Dendritic cell treated with granulocyte-macrophage colony-stimulating factor and Interleukin-4, amounts not matched to agents 40 ng/mL and 50 ng/mL, for 4 days (primary cell): ENCODE measurements at regions not wholly inside any gene's neighbourhood (a gene's known extent, or its start where the extent isn't known, plus 50 kb on each side); places are given as distances from the start of the nearest gene placed in this dataset.

Source experiments
- H3K27ac Mint-ChIP-seq: one replicate; pipeline ENCODE4 v1.8.0; 2022; ENCODE audit warnings: mild to moderate bottlenecking, mixed read lengths
- H3K27me3 Mint-ChIP-seq: one replicate; pipeline ENCODE4 v1.8.0; 2022; ENCODE audit warnings: mild to moderate bottlenecking, mixed read lengths
- H3K36me3 Mint-ChIP-seq: one replicate; pipeline ENCODE4 v1.8.0; 2022; ENCODE audit warnings: low read depth, mixed read lengths
- H3K4me1 Mint-ChIP-seq: one replicate; pipeline ENCODE4 v1.8.0; 2022; ENCODE audit warnings: low read depth, mixed read lengths
- H3K4me3 Mint-ChIP-seq: one replicate; pipeline ENCODE4 v1.8.0; 2022; ENCODE audit warnings: mild to moderate bottlenecking, moderate library complexity, mixed read lengths
- H3K9me3 Mint-ChIP-seq: one replicate; pipeline ENCODE4 v1.8.0; 2022; ENCODE audit warnings: mixed read lengths
- intact Hi-C: fragments of 100-400 bp; cut with micrococcal nuclease; formaldehyde crosslinking; loops from one replicate; pipeline ENCODE4 v1.15.0; 2022

DNA sequence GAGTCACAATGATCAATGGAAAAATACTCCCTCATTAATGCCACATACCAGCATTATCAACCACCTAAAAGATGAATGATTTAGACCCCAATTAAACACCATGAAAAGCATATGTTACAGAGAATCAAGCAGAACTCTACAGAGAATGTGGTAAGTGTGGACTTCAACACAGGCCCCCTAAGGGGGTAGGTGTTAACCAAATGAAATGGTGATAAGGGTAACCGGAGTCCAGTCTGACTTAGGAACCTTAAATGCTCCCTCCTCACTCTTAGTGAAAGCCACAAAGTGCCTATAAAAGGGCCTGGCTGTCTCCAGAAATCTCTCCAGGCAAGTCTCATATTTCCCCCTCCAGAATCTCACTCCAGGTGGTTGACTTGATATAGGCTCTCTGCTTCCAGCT is 149.2 kb upstream of the FOXD3 start:
- intact Hi-C loops = no loop called here
- Mint-ChIP-seq H3K9me3 (peaks cover 8% of the 10 kb centered on the region), H3K4me1 (no peaks in the 10 kb centered on the region), H3K36me3 (no peaks in the 10 kb centered on the region), H3K27ac (no peak overlapping the region), H3K27me3 (peaks cover 2% of the 10 kb centered on the region), H3K4me3 (no peak overlapping the region)

DNA sequence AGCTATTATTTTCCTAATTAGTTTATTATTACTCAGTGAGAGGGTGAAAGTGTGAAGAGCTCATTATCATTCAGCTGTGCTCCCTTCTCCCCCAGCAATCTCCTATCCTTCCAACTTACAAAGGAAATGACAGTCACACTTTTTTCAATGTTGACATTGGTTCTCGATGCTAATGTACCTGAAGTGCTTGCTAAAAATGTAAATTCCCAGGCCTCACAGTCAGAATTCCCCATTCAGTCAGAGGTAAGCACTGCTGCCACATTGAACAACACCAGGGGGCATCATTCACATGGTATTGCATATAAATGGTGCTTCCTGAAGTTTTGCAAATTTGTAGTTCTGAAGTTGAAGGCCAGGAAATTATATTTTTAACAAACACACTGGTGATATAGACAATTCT is 132.7 kb upstream of the FOXD3 start:
- intact Hi-C loops = no loop called here
- Mint-ChIP-seq H3K4me1 (no peaks in the 10 kb centered on the region), H3K27me3 (no peaks in the 10 kb centered on the region), H3K27ac (no peak overlapping the region), H3K36me3 (no peaks in the 10 kb centered on the region), H3K9me3 (no peaks in the 10 kb centered on the region), H3K4me3 (no peak overlapping the region)

DNA sequence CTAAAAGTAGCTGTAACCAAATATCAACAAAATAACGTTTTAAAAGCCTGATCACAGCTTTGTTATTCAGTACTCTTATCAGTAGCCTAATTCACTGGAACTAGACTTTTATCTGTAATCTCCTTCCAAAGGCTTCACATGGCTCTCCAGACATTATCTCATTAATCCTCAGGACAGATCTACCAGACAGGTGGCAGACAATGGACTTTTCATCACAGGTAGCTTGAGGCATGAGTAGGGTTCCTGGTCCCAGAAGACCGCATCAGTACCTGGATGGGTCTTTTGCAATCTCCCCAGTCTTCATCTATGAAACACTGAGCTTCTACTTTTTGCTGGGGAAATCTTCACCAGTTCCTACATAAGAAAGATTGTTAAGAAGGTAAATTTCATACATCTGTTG is 132.2 kb upstream of the FOXD3 start:
- Mint-ChIP-seq H3K4me3 (no peak overlapping the region), H3K36me3 (no peaks in the 10 kb centered on the region), H3K27ac (no peak overlapping the region), H3K4me1 (no peaks in the 10 kb centered on the region), H3K27me3 (no peaks in the 10 kb centered on the region), H3K9me3 (no peaks in the 10 kb centered on the region)
- intact Hi-C loops = no loop called here

DNA sequence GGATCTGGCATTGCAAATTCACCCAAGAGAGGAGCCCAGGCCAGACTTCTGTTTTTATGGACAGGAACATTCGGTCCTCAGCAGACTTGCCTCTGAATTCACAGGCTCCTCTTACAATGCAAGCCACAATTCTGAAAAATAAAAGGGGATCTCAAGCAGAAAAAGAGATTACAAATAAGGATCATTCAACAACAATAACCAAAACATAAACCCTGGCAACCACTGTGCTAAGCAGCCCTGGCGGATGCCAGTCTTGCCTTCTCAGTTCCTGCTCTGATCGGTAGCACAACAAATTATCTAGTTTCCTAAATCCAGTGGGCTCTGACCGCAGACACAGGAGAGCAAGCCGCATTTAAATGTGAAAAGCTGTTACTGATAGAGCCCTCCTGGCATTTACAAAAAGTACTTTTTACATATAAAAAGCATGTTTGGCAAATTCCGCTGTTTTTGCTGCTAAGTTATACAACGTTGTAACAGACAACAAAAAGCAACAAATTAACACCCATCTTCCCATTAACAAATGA is 123.4 kb upstream of the FOXD3 start:
- Mint-ChIP-seq H3K27me3 (no peaks in the 10 kb centered on the region), H3K4me3 (no peak overlapping the region), H3K9me3 (no peaks in the 10 kb centered on the region), H3K36me3 (no peaks in the 10 kb centered on the region), H3K4me1 (no peaks in the 10 kb centered on the region), H3K27ac (no peak overlapping the region)
- intact Hi-C loops = no loop called here

DNA sequence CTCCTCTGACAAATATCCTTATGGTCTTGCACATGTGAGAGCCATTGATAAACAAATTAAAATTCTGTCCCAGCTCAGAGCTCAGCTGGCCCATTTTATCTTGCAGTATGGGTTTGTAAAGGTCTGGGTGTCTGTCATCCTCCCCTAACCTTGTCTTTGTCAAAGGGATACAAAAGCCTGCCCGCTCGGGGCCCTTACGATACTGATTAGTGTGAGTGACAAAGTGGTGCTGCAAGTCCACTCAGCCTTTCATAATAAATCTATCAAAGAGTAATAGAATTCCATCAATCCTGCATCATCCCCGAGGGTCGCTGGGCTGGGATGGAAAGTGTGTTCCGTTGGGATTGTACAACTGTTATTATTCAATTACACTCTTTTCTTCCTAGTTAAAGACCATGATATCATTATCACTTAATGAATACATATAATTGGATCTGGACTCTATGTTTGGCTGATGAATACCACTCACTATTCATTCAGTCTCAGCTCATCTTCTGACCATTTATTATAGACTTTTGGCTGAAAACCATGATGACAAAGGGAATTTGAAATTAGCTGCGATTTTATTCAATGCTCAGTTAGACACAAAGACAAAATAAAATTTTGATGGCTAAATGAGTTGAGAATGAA is 122.5 kb upstream of the FOXD3 start:
- Mint-ChIP-seq H3K4me1 (no peaks in the 10 kb centered on the region), H3K4me3 (no peak overlapping the region), H3K27ac (no peak overlapping the region), H3K9me3 (no peaks in the 10 kb centered on the region), H3K36me3 (no peaks in the 10 kb centered on the region), H3K27me3 (no peaks in the 10 kb centered on the region)
- intact Hi-C loops = no loop called here

DNA sequence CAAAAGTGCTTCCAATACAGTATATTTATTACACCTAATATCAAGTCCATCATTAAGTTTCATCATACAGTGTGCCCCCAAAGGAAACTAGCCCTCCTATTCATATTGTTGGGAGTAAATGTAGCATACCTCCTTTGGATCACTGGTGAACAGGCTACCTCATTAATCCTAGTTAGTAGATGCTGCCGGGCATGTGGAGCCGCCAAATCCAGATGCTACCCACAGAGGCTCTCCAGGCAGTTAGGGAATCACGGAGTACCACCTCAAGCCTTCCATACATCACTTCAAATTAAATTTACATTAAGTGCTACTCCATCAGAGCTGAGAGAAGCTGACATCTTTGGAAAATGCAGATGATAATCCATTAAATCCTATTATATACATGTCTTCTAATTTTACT is 121.7 kb upstream of the FOXD3 start:
- Mint-ChIP-seq H3K9me3 (no peaks in the 10 kb centered on the region), H3K36me3 (no peaks in the 10 kb centered on the region), H3K27ac (no peak overlapping the region), H3K27me3 (no peaks in the 10 kb centered on the region), H3K4me3 (no peak overlapping the region), H3K4me1 (no peaks in the 10 kb centered on the region)
- intact Hi-C loops = no loop called here

DNA sequence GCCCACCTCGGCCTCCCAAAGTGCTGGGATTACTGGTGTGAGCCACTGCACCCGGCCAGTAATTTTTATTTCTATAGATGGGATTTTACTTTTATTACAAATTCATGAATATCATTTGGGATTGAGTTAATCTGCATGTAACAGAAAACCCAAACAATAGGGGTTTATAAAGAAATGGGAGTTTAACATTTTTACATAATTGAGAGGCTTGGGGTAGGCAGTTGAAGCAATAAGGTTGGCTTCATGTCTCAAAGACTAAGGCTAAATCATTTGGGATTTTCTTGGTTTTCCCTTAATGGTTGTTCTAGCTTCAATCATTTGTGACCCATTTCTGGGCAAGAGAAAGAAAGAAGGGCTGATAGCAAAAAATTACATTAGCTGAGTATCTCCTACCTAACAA is 118.7 kb upstream of the FOXD3 start:
- no peak overlapping the region for H3K4me3 Mint-ChIP-seq
- H3K27me3 Mint-ChIP-seq = no peaks in the 10 kb centered on the region
- no peak overlapping the region for H3K27ac Mint-ChIP-seq
- no peaks in the 10 kb centered on the region for H3K9me3 Mint-ChIP-seq
- no peaks in the 10 kb centered on the region for H3K36me3 Mint-ChIP-seq
- H3K4me1 Mint-ChIP-seq = no peaks in the 10 kb centered on the region
- intact Hi-C loops = no loop called here

DNA sequence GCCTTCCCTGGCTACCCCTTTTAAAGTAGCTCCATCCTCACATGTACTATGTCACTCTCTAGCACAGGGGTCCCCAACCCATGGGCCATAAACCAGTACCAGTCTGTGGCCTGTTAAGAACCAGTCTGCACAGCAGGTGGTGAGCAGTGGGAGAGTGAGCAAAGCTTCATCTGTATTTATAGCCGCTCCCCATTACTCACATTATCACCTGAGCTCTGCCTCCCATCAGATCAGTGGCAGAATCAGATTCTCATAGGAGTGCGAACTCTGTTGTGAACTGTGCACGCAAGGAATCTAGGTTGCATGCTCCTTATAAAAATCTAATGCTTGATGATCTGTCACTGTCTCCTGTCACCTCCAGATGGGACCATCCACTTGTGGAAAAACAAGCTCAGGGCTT is 116.6 kb upstream of the FOXD3 start:
- Mint-ChIP-seq H3K27ac (no peak overlapping the region), H3K9me3 (no peaks in the 10 kb centered on the region), H3K36me3 (no peaks in the 10 kb centered on the region), H3K27me3 (no peaks in the 10 kb centered on the region), H3K4me1 (no peaks in the 10 kb centered on the region), H3K4me3 (no peak overlapping the region)
- intact Hi-C loops = no loop called here

DNA sequence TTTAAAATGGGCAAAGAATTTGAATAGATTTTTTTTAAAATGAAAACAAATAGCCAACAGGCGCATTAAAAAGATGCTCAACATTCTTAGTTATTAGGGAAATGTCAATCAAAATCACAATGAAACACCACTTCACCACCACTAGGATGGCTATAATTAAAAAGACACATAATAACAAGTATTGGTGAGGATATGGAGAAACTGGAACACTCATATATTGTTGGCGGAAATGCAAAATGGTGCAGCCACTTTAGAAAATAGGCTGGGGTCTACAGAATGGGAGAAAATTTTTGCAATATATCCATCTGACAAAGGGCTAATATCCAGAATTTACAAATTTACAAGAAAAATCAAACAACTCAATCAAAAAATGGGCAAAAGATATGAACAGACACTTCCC is 107.8 kb upstream of the FOXD3 start:
- no peaks in the 10 kb centered on the region for H3K36me3 Mint-ChIP-seq
- no peaks in the 10 kb centered on the region for H3K4me1 Mint-ChIP-seq
- H3K27me3 Mint-ChIP-seq = no peaks in the 10 kb centered on the region
- H3K27ac Mint-ChIP-seq = no peak overlapping the region
- intact Hi-C loops = no loop called here
- peaks cover 8% of the 10 kb centered on the region for H3K9me3 Mint-ChIP-seq
- no peak overlapping the region for H3K4me3 Mint-ChIP-seq

DNA sequence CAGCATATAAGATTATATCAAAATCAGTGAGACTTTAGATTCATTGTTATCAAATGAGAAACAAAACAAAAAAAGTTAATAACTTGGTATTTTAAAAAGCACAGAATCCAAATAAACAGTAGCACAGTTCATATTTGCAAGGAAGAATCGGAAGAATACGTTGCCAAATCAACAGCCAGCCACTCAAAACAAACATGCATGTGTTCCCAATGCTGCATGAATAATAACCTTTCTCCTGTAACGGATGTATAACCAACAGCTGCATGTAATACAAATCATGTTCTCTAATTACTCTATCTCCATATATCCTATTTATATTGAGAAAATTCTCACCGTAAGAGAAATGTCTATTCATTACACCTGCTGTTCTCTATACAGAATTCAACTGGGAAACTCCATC is 98.9 kb upstream of the FOXD3 start:
- Mint-ChIP-seq H3K36me3 (no peaks in the 10 kb centered on the region), H3K27me3 (no peaks in the 10 kb centered on the region), H3K9me3 (no peaks in the 10 kb centered on the region), H3K27ac (no peak overlapping the region), H3K4me1 (no peaks in the 10 kb centered on the region), H3K4me3 (no peak overlapping the region)
- intact Hi-C loops = no loop called here

DNA sequence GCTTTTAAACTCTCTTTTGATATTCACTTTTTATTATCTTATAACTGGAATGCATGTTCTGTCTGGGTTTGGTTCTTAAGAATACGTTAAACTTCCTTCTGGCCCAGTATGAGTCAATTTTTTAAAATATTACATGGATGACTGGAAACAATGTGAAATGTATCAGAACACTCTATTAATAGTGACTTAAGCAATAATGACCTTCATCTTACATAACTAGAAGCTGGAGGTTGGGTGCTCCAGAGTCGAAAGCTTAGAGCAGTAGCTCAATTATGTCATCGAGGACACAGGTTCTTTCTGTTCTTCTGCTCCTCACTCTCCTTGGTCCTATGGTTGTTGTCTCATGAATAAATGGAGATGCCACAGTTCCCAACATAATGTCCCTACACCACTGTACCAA is 91.6 kb upstream of the FOXD3 start:
- H3K27me3 Mint-ChIP-seq = no peaks in the 10 kb centered on the region
- no peaks in the 10 kb centered on the region for H3K4me1 Mint-ChIP-seq
- intact Hi-C loops = no loop called here

DNA sequence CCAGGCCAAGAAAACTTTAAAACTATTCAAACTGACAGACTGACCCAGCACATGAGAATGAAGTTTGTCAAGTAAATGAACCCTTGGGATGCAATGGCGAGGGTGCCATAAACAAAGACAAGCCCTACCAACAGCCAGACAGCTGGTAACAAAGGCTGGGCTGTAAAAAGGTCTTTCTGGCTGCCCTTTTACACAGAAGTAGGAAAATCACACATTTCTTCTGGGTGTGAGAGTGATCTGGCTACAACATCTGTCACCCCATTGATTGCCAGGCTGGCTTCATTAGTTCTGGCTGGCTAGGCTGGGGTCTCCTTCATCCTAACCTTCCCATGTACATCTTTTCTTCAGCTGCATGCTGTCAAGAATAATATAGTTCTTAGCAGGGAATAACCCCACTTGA is 83.6 kb upstream of the FOXD3 start:
- H3K9me3 Mint-ChIP-seq = peaks cover 12% of the 10 kb centered on the region

More for the DNA sequence above, 91.6 kb upstream of the FOXD3 start:
- H3K9me3 Mint-ChIP-seq = peaks cover 12% of the 10 kb centered on the region
- no peak overlapping the region for H3K27ac Mint-ChIP-seq
- no peak overlapping the region for H3K4me3 Mint-ChIP-seq
- H3K36me3 Mint-ChIP-seq = no peaks in the 10 kb centered on the region

DNA sequence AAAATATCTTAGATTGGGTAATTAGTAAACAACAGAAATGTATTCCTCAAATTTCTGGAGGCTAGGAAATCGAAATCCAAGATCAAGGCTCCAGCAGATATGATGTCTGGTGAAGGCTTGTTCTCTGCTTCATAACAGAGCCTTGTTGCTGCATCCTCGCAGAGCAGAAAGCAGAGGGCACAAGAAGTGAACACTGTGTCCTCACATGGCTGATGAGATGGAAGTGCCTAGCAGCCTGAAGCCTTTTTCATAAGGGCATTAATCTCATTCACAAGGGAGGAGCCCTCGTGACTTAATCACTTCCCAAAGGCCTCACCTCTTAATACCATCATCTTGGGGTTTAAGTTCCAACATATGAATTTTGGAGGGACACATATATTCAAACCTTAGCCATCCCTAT is 77.2 kb upstream of the FOXD3 start:
- H3K4me3 Mint-ChIP-seq = no peak overlapping the region
- H3K9me3 Mint-ChIP-seq = no peaks in the 10 kb centered on the region
- intact Hi-C loops = no loop called here
- H3K27ac Mint-ChIP-seq = no peak overlapping the region
- H3K27me3 Mint-ChIP-seq = no peaks in the 10 kb centered on the region
- H3K4me1 Mint-ChIP-seq = no peaks in the 10 kb centered on the region
- H3K36me3 Mint-ChIP-seq = no peaks in the 10 kb centered on the region

More for the DNA sequence above, 83.6 kb upstream of the FOXD3 start:
- intact Hi-C loops = no loop called here
- no peaks in the 10 kb centered on the region for H3K27me3 Mint-ChIP-seq
- no peak overlapping the region for H3K27ac Mint-ChIP-seq
- no peak overlapping the region for H3K4me3 Mint-ChIP-seq
- no peaks in the 10 kb centered on the region for H3K36me3 Mint-ChIP-seq
- H3K4me1 Mint-ChIP-seq = no peaks in the 10 kb centered on the region

DNA sequence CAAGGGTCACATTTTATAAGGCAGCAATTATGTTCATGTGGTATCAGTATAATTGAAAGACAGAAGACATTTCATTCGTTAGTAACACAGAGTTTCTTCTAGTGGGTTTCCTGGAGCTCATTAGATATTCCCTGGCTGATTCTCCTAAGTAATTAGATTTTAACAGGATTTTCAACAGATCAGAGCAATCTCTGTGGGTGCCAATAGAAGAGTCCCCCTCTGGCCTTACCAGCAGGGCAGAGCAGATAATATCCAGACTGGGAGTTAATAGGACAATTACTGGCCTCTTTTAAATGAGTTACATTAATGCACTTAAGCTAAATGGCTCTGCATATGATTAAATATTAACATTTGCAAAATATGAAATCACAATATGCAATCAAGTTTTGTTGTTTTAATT is 74.2 kb upstream of the FOXD3 start:
- H3K9me3 Mint-ChIP-seq = no peaks in the 10 kb centered on the region
- H3K36me3 Mint-ChIP-seq = no peaks in the 10 kb centered on the region
- no peak overlapping the region for H3K4me3 Mint-ChIP-seq
- no peak overlapping the region for H3K27ac Mint-ChIP-seq
- intact Hi-C loops = no loop called here
- no peaks in the 10 kb centered on the region for H3K4me1 Mint-ChIP-seq
- no peaks in the 10 kb centered on the region for H3K27me3 Mint-ChIP-seq

DNA sequence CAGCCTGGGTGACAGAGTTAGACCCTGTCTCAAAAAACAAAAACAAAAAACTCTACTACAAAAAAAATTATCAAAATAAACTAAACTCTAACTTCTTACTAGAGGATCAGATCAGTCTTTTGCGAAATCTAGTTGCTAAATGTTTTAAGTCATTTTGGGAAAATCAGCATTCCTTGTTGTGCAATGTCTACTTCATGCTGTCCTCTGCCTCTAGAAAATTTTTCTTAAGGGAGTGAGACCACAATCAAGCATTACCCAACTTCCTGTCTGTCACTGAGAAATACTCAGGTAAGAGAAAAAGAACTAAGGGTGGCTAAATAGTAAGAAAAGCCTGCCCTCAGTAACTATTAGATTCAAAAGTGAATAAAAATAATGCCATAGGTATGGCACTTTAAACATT is 67.2 kb upstream of the FOXD3 start:
- Mint-ChIP-seq H3K4me1 (no peaks in the 10 kb centered on the region), H3K9me3 (no peaks in the 10 kb centered on the region), H3K27me3 (no peaks in the 10 kb centered on the region), H3K27ac (no peak overlapping the region), H3K36me3 (no peaks in the 10 kb centered on the region), H3K4me3 (no peak overlapping the region)
- intact Hi-C loops = no loop called here
